Trophoblast cell (in vitro differentiated cells and primary cell): ENCODE measurements at regions not wholly inside any gene's neighbourhood (a gene's known extent, or its start where the extent isn't known, plus 50 kb on each side); places are given as distances from the start of the nearest gene placed in this dataset.
"Not testable (repeated sequence)": the region's sequence is repeated elsewhere in the genome, so short reads cannot be mapped to it uniquely, and the experiment has no call there.

Experiments
- DNase-seq, 2 donors: peaks; one replicate each; pipeline ENCODE4 v3.0.0-alpha.2; 2016
- H2AFZ ChIP-seq: 2 replicates; pipeline ENCODE4 v1.6.1; 2013; ENCODE audit warnings: low read length, moderate library complexity, mild to moderate bottlenecking; ENCODE audit not compliant: insufficient read depth, poor library complexity
- H2AK5ac ChIP-seq: 2 replicates; pipeline ENCODE4 v1.6.1; 2013; ENCODE audit warnings: mild to moderate bottlenecking, low read length
- H2BK120ac ChIP-seq: 2 replicates; pipeline ENCODE4 v1.6.1; 2013; ENCODE audit warnings: low read length, mild to moderate bottlenecking, moderate library complexity; ENCODE audit not compliant: insufficient read depth, poor library complexity
- H2BK12ac ChIP-seq: 2 replicates; pipeline ENCODE4 v1.6.1; 2013; ENCODE audit warnings: mild to moderate bottlenecking, low read length, moderate library complexity
- H2BK5ac ChIP-seq: 2 replicates; pipeline ENCODE4 v1.6.1; 2013; ENCODE audit warnings: low read length, low read depth, moderate library complexity, mild to moderate bottlenecking; ENCODE audit not compliant: poor library complexity
- H3K14ac ChIP-seq: 2 replicates; pipeline ENCODE4 v1.6.1; 2013; ENCODE audit warnings: mild to moderate bottlenecking, low read length
- H3K18ac ChIP-seq: 2 replicates; pipeline ENCODE4 v1.6.1; 2013; ENCODE audit warnings: mild to moderate bottlenecking, low read length
- H3K23ac ChIP-seq: 2 replicates; pipeline ENCODE4 v1.6.1; 2013; ENCODE audit warnings: low read length
- H3K27ac ChIP-seq: 2 replicates; pipeline ENCODE4 v1.5.1; 2013; ENCODE audit warnings: low read depth, mild to moderate bottlenecking, inconsistent platforms, low read length, moderate library complexity
- H3K27me3 ChIP-seq: 2 replicates; pipeline ENCODE4 v1.6.1; 2013; ENCODE audit warnings: inconsistent platforms, mild to moderate bottlenecking, low read length, moderate library complexity; ENCODE audit not compliant: insufficient read depth
- H3K36me3 ChIP-seq, 2 experiments: 1 replicate in 1 of 2; 2 replicates in 1 of 2; pipeline ENCODE4 v1.6.1; 2013; ENCODE audit warnings: low read length in 2 of 2, mild to moderate bottlenecking in 2 of 2, moderate library complexity in 1 of 2; ENCODE audit not compliant: insufficient read depth in 2 of 2, control insufficient read depth in 1 of 2
- H3K4ac ChIP-seq: 2 replicates; pipeline ENCODE4 v1.6.1; 2013; ENCODE audit warnings: low read depth, mild to moderate bottlenecking, low read length, moderate library complexity
- H3K4me1 ChIP-seq, 2 experiments: 1 replicate in 1 of 2; 2 replicates in 1 of 2; pipeline ENCODE4 v1.6.1; 2013; ENCODE audit warnings: low read length in 2 of 2, mild to moderate bottlenecking in 2 of 2, moderate library complexity in 1 of 2; ENCODE audit not compliant: insufficient read depth in 2 of 2, control insufficient read depth in 1 of 2
- H3K4me2 ChIP-seq: 2 replicates; pipeline ENCODE4 v1.6.1; 2013; ENCODE audit warnings: inconsistent platforms, mild to moderate bottlenecking, low read length, moderate library complexity
- H3K4me3 ChIP-seq: 2 replicates; pipeline ENCODE4 v1.5.1; 2013; ENCODE audit warnings: mild to moderate bottlenecking, low read depth, low read length, inconsistent platforms
- H3K79me1 ChIP-seq: one replicate; pipeline ENCODE4 v1.6.1; 2013; ENCODE audit warnings: low read length
- H3K79me2 ChIP-seq: 2 replicates; pipeline ENCODE4 v1.6.1; 2013; ENCODE audit warnings: low read length, mild to moderate bottlenecking; ENCODE audit not compliant: control insufficient read depth, insufficient read depth, poor library complexity
- H3K9ac ChIP-seq: 2 replicates; pipeline ENCODE4 v1.6.1; 2013; ENCODE audit warnings: mild to moderate bottlenecking, low read length
- H3K9me3 ChIP-seq: 2 replicates; pipeline ENCODE4 v1.6.1; 2013; ENCODE audit warnings: low read depth, mild to moderate bottlenecking, control low read depth, inconsistent platforms, low read length; ENCODE audit not compliant: insufficient read depth
- H4K12ac ChIP-seq: 2 replicates; pipeline ENCODE4 v1.6.1; 2013; ENCODE audit warnings: low read depth, mild to moderate bottlenecking, low read length, moderate library complexity
- H4K8ac ChIP-seq: 2 replicates; pipeline ENCODE4 v1.6.1; 2013; ENCODE audit warnings: low read depth, mild to moderate bottlenecking, low read length, moderate library complexity
- H4K91ac ChIP-seq: one replicate; pipeline ENCODE4 v1.6.1; 2013; ENCODE audit warnings: low read depth, mild to moderate bottlenecking, low read length, moderate library complexity
- WGBS: extraction: QIAGEN DNeasy Blood & Tissue Kit; methylation state at CpG from one replicate; pipeline ENCODE4 v1.1.7; 2013; ENCODE audit warnings: missing lambda C conversion rate; ENCODE audit not compliant: insufficient read length, insufficient coverage; ENCODE audit errors: extremely low coverage; 5-methylcytosine and 5-hydroxymethylcytosine counted together

- DNase-seq, H3K4me1 ChIP-seq, H3K9ac ChIP-seq, H3K4ac ChIP-seq, H3K79me2 ChIP-seq, H3K18ac ChIP-seq, H4K12ac ChIP-seq, H3K14ac ChIP-seq, H3K23ac ChIP-seq, H3K79me1 ChIP-seq, H2AK5ac ChIP-seq, H2BK12ac ChIP-seq, H3K4me2 ChIP-seq, H4K8ac ChIP-seq, H3K27ac ChIP-seq, H2BK120ac ChIP-seq, H3K27me3 ChIP-seq, H2AFZ ChIP-seq, H3K36me3 ChIP-seq, H4K91ac ChIP-seq, H3K4me3 ChIP-seq, H2BK5ac ChIP-seq: not testable (repeated sequence)
- WGBS = no CpG with 5 or more reads among the region's 43 CpGs
- H3K9me3 ChIP-seq = peaks cover 34% of the 10 kb centered on the region
Observed at GRCh38 chr7:56370208-56370872, 254.1 kb upstream of the NUPR2 start.

- not testable (repeated sequence) for H3K27me3 ChIP-seq, H4K12ac ChIP-seq, H3K36me3 ChIP-seq, H3K4me1 ChIP-seq, H3K27ac ChIP-seq, H3K79me1 ChIP-seq, H3K14ac ChIP-seq, H3K23ac ChIP-seq, H3K4me3 ChIP-seq, H3K79me2 ChIP-seq, H3K4me2 ChIP-seq, H3K18ac ChIP-seq, H2BK12ac ChIP-seq, H3K9ac ChIP-seq, H3K4ac ChIP-seq, H4K8ac ChIP-seq, DNase-seq, H2AFZ ChIP-seq, H2BK5ac ChIP-seq, H2BK120ac ChIP-seq, H4K91ac ChIP-seq, H2AK5ac ChIP-seq
- no CpG with 5 or more reads among the region's 19 CpGs for WGBS
- peaks cover 37% of the 10 kb centered on the region for H3K9me3 ChIP-seq
Observed at GRCh38 chr7:56367914-56368313, 251.7 kb upstream of the NUPR2 start.

GRCh38 chr7:56367411-56367810 is 251.2 kb upstream of the NUPR2 start:
- not testable (repeated sequence) for H2AFZ ChIP-seq, H3K23ac ChIP-seq, H3K27ac ChIP-seq, H3K27me3 ChIP-seq, H4K8ac ChIP-seq, H3K79me2 ChIP-seq, H3K9ac ChIP-seq, H3K36me3 ChIP-seq, H2AK5ac ChIP-seq, H3K79me1 ChIP-seq, H3K4me3 ChIP-seq, H4K91ac ChIP-seq, H3K4ac ChIP-seq, H3K4me1 ChIP-seq, H4K12ac ChIP-seq, H2BK12ac ChIP-seq, H3K18ac ChIP-seq, H2BK5ac ChIP-seq, H3K4me2 ChIP-seq, H2BK120ac ChIP-seq, DNase-seq, H3K14ac ChIP-seq
- no CpG with 5 or more reads among the region's 24 CpGs for WGBS
- peaks cover 39% of the 10 kb centered on the region for H3K9me3 ChIP-seq

GRCh38 chr7:56366701-56367100 is 250.5 kb upstream of the NUPR2 start:
- H3K14ac ChIP-seq, H2BK5ac ChIP-seq, H2BK120ac ChIP-seq, H3K9ac ChIP-seq, H3K18ac ChIP-seq, H2BK12ac ChIP-seq, H3K4me1 ChIP-seq, DNase-seq, H3K4ac ChIP-seq, H2AK5ac ChIP-seq, H3K27ac ChIP-seq, H4K12ac ChIP-seq, H4K91ac ChIP-seq, H3K79me2 ChIP-seq, H3K23ac ChIP-seq, H3K4me3 ChIP-seq, H3K36me3 ChIP-seq, H3K4me2 ChIP-seq, H2AFZ ChIP-seq, H3K79me1 ChIP-seq, H3K27me3 ChIP-seq, H4K8ac ChIP-seq: not testable (repeated sequence)
- peaks cover 40% of the 10 kb centered on the region for H3K9me3 ChIP-seq
- WGBS = no CpG with 5 or more reads among the region's 22 CpGs
